ENCODE measurements at regions not wholly inside any gene's neighbourhood (a gene's known extent, or its start where the extent isn't known, plus 50 kb on each side); places are given as distances from the start of the nearest gene placed in this dataset.

GRCh38 chr2:207403141-207403540 is 126.6 kb upstream of the CREB1 start:
- Histone ChIP-seq H2AFZ (ENCODE audit: insufficient read depth, low read depth, low read length, poor library complexity, severe bottlenecking) (no peak overlapping the region), H3K9ac (ENCODE audit: insufficient read depth, low read length, poor library complexity, severe bottlenecking) (no peak overlapping the region), H3K4me2 (replicated peaks; ENCODE audit: extremely low read depth, low read length, poor library complexity, severe bottlenecking) (no peak overlapping the region), H4K20me1 (ENCODE audit: insufficient read depth, low read length) (no peaks in the 10 kb centered on the region), H3K4me1 (ENCODE audit: control insufficient read depth in 1 of 2, insufficient read depth in 2 of 2, low read length in 2 of 2) (no peaks in the 10 kb centered on the region), H3K27ac (ENCODE audit: low read depth in 1 of 2, low read length in 2 of 2) (no peak overlapping the region), H3K79me2 (ENCODE audit: insufficient read depth, low read length) (no peaks in the 10 kb centered on the region), H3K4me3 (replicated peaks in 1 of 3; ENCODE audit: low read depth in 2 of 3, low read length in 3 of 3) (no peak overlapping the region), H3K27me3 (ENCODE audit: control insufficient read depth in 2 of 2, insufficient read depth in 2 of 2, low read length in 2 of 2) (no peaks in the 10 kb centered on the region), H3K36me3 (replicated peaks in 1 of 2; ENCODE audit: control insufficient read depth in 1 of 2, insufficient read depth in 2 of 2, low read length in 2 of 2) (no peaks in the 10 kb centered on the region), H3K9me3 (replicated peaks in 1 of 2; ENCODE audit: control insufficient read depth in 1 of 2, insufficient read depth in 1 of 2, low read length in 2 of 2) (no peaks in the 10 kb centered on the region)
- DNase-seq, result no peak
- H3K36me3 Mint-ChIP-seq, result no peaks in the 10 kb centered on the region
- no peak overlapping the region for H3K4me3 Mint-ChIP-seq
- peak overlapping the region in 1 of 7 donors; percentile 56 for H3K27ac Mint-ChIP-seq
- WGBS (ENCODE audit: insufficient coverage), result no CpG with 5 or more reads among the region's 1 CpG
- no peaks in the 10 kb centered on the region for H3K27me3 Mint-ChIP-seq (ENCODE audit: low read depth in 3 of 3)
- peaks cover 0 to 3% (median 0%) of the 10 kb centered on the region in 7 donors for H3K9me3 Mint-ChIP-seq
- TF ChIP-seq, protein P1, sequence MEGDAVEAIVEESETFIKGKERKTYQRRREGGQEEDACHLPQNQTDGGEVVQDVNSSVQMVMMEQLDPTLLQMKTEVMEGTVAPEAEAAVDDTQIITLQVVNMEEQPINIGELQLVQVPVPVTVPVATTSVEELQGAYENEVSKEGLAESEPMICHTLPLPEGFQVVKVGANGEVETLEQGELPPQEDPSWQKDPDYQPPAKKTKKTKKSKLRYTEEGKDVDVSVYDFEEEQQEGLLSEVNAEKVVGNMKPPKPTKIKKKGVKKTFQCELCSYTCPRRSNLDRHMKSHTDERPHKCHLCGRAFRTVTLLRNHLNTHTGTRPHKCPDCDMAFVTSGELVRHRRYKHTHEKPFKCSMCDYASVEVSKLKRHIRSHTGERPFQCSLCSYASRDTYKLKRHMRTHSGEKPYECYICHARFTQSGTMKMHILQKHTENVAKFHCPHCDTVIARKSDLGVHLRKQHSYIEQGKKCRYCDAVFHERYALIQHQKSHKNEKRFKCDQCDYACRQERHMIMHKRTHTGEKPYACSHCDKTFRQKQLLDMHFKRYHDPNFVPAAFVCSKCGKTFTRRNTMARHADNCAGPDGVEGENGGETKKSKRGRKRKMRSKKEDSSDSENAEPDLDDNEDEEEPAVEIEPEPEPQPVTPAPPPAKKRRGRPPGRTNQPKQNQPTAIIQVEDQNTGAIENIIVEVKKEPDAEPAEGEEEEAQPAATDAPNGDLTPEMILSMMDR (IDR thresholded peaks at IDR 0.05), result no peak
- no peaks in the 10 kb centered on the region for H3K4me1 Mint-ChIP-seq
- intact Hi-C loops (cut with micrococcal nuclease), result no loop called here

DNA sequence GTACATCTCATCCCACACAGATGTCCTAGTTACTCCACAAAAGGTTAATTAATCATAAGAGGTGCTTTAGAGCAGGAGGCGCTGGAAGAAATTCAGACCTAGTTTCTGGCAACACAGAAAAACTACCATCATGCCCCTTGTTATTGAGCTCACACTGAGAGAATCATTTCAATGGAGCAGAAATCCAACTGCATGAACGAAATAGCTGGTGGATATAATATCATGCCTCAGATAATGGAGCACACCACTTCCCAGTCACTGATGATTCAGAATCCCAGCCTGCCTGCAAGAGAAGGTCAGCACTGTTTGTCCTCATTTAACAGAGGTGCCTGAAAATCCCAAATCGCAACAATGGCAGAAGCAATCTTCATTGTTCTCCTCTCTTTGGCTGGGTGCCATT is 125.8 kb upstream of the CREB1 start:
- DNase-seq, result no peak
- Histone ChIP-seq H3K4me1 (ENCODE audit: control insufficient read depth in 1 of 2, insufficient read depth in 2 of 2, low read length in 2 of 2) (no peaks in the 10 kb centered on the region), H3K9ac (ENCODE audit: insufficient read depth, low read length, poor library complexity, severe bottlenecking) (no peak overlapping the region), H3K4me2 (replicated peaks; ENCODE audit: extremely low read depth, low read length, poor library complexity, severe bottlenecking) (no peak overlapping the region), H2AFZ (ENCODE audit: insufficient read depth, low read depth, low read length, poor library complexity, severe bottlenecking) (no peak overlapping the region), H3K27ac (ENCODE audit: low read depth in 1 of 2, low read length in 2 of 2) (no peak overlapping the region), H3K79me2 (ENCODE audit: insufficient read depth, low read length) (no peaks in the 10 kb centered on the region), H4K20me1 (ENCODE audit: insufficient read depth, low read length) (no peaks in the 10 kb centered on the region), H3K36me3 (replicated peaks in 1 of 2; ENCODE audit: control insufficient read depth in 1 of 2, insufficient read depth in 2 of 2, low read length in 2 of 2) (no peaks in the 10 kb centered on the region), H3K9me3 (replicated peaks in 1 of 2; ENCODE audit: control insufficient read depth in 1 of 2, insufficient read depth in 1 of 2, low read length in 2 of 2) (no peaks in the 10 kb centered on the region), H3K4me3 (replicated peaks in 1 of 3; ENCODE audit: low read depth in 2 of 3, low read length in 3 of 3) (no peak overlapping the region), H3K27me3 (ENCODE audit: control insufficient read depth in 2 of 2, insufficient read depth in 2 of 2, low read length in 2 of 2) (no peaks in the 10 kb centered on the region)
- Mint-ChIP-seq H3K9me3 (peaks cover 0 to 3% (median 0%) of the 10 kb centered on the region in 7 donors), H3K4me3 (no peak overlapping the region), H3K27me3 (ENCODE audit: low read depth in 3 of 3) (no peaks in the 10 kb centered on the region), H3K4me1 (no peaks in the 10 kb centered on the region), H3K27ac (no peak overlapping the region), H3K36me3 (no peaks in the 10 kb centered on the region)
- WGBS (ENCODE audit: insufficient coverage), result 100% methylated on average over 1 of the region's 3 CpGs
- TF ChIP-seq, protein P1 (IDR thresholded peaks at IDR 0.05), result no peak
- intact Hi-C loops (cut with micrococcal nuclease), result no loop called here
